ENCODE measurements at regions not wholly inside any gene's neighbourhood (a gene's known extent, or its start where the extent isn't known, plus 50 kb on each side); places are given as distances from the start of the nearest gene placed in this dataset.
A peak's percentile ranks its signal among the peaks of the same experiment; 100 is the strongest.

DNA sequence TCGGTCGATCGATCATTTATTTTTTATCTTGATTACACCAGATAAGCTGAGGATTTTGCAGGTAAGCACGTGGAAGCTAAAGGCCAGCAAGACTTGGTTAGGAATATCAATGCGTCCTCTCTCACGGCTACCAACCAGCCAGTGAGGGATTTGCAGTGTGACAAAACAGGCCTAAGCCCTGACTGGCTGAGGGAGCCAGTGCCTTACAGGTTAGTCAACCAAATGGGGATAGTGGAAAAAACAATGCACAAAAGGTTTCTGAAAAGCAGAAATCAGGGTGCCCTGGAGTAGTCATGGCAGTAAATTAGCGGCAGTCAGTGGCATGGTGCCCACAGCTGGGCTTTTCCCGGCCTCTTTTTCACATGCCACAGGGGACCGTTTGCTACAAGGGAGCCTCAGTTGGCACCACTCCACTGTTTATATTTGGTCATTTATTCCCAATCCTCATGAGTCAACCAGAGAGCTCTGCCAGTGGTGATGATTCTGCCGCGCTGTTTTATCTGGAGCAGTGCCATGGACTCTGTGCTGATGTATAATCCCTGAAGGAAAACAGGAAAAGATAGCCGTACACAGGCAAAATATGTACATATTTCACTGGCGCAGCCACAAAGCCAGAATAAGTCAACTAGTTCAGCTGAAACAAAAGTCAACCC, 167.6 kb downstream of the RHOU start:
- H3K27me3 ChIP-seq, result no peaks in the 10 kb centered on the region
- H3K4me1 ChIP-seq, result peaks cover 3 to 17% of the 10 kb centered on the region in 2 donors
- peak; percentile 90 for DNase-seq (ENCODE audit: low spot score in 2 of 2)
- peak overlapping the region; percentile 75 to 84 for H3K27ac ChIP-seq
- intact Hi-C loops (cut with DNase I; ENCODE audit: low total_unique reads), result no loop called here
- no peak for TF ChIP-seq POLR2A (IDR thresholded peaks at IDR 0.05)
- peak; percentile 44 to 74 (median 60) for TF ChIP-seq POLR2AphosphoS5 (IDR thresholded peaks at IDR 0.05)
- H3K9me3 ChIP-seq, result no peaks in the 10 kb centered on the region
- no peak overlapping the region for H3K4me3 ChIP-seq
- H3K36me3 ChIP-seq, result no peaks in the 10 kb centered on the region

DNA sequence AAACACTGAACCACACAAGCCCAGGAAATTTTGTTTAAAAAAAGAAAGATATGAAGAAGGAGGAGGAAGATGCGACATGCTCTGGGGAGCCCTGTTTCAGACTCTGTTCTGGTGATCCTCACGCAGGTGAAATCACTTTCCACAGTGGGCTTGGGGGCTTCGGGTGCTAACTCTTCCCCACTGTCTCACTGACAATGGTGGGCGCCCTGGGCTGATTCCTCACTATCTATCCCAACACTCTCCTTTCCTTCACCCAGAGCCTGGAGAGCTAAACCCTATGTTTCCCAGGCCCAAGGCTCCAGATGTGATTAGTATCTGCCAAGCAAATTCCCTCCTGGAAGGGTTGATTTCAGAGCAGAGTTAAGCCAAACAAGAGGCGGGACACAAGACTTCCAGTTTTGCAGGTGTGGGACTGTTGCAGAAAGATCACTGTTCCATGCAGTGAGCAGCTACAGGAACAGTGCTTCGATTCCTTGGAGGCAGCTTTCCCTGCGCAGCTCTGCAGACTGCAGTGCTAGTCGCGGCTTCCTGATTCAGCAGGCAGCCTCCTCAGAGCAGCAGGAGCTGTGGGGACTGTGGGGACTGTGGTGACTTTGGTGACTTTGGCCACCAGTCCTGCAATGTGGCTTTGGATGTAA, 168.3 kb downstream of the RHOU start:
- Histone ChIP-seq H3K27me3 (no peaks in the 10 kb centered on the region), H3K9me3 (no peaks in the 10 kb centered on the region), H3K27ac (peak overlapping the region; percentile 75 to 84), H3K36me3 (no peaks in the 10 kb centered on the region), H3K4me3 (no peak overlapping the region), H3K4me1 (peaks cover 3 to 17% of the 10 kb centered on the region in 2 donors)
- TF ChIP-seq, protein P1, sequence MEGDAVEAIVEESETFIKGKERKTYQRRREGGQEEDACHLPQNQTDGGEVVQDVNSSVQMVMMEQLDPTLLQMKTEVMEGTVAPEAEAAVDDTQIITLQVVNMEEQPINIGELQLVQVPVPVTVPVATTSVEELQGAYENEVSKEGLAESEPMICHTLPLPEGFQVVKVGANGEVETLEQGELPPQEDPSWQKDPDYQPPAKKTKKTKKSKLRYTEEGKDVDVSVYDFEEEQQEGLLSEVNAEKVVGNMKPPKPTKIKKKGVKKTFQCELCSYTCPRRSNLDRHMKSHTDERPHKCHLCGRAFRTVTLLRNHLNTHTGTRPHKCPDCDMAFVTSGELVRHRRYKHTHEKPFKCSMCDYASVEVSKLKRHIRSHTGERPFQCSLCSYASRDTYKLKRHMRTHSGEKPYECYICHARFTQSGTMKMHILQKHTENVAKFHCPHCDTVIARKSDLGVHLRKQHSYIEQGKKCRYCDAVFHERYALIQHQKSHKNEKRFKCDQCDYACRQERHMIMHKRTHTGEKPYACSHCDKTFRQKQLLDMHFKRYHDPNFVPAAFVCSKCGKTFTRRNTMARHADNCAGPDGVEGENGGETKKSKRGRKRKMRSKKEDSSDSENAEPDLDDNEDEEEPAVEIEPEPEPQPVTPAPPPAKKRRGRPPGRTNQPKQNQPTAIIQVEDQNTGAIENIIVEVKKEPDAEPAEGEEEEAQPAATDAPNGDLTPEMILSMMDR (IDR thresholded peaks at IDR 0.05), result no peak
- TF ChIP-seq POLR2A (IDR thresholded peaks at IDR 0.05), result no peak
- no peak for TF ChIP-seq POLR2AphosphoS5 (IDR thresholded peaks at IDR 0.05)
- intact Hi-C loops (cut with DNase I; ENCODE audit: low total_unique reads), result no loop called here
- DNase-seq (ENCODE audit: low spot score in 2 of 2), result no peak

DNA sequence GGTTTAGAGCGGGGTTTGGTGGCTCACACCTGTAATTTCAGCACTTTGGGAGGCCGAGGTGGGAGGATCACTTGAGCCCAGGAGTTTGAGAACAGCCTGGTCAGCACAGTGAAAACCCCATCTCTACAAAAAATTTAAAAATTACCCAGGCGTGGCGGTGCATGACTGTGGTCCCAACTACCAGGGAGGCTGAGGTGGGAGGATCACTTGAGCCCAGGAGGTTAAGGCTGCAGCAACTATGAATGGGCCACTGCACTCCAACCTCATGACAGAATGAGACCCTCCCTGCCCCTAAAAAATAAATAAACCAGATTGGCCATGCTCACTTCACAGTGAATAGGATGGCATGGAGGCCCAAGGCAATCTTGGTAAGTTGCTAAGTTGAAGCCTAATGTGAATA, 168.9 kb downstream of the RHOU start:
- H3K4me3 ChIP-seq, result no peak overlapping the region
- H3K4me1 ChIP-seq, result peaks cover 3 to 17% of the 10 kb centered on the region in 2 donors
- TF ChIP-seq, protein P1 (IDR thresholded peaks at IDR 0.05), result no peak
- TF ChIP-seq POLR2A (IDR thresholded peaks at IDR 0.05), result no peak
- no peak for TF ChIP-seq POLR2AphosphoS5 (IDR thresholded peaks at IDR 0.05)
- H3K36me3 ChIP-seq, result no peaks in the 10 kb centered on the region
- DNase-seq (ENCODE audit: low spot score in 2 of 2), result no peak
- intact Hi-C loops (cut with DNase I; ENCODE audit: low total_unique reads), result no loop called here
- H3K27ac ChIP-seq, result no peak overlapping the region
- H3K9me3 ChIP-seq, result no peaks in the 10 kb centered on the region
- H3K27me3 ChIP-seq, result no peaks in the 10 kb centered on the region

DNA sequence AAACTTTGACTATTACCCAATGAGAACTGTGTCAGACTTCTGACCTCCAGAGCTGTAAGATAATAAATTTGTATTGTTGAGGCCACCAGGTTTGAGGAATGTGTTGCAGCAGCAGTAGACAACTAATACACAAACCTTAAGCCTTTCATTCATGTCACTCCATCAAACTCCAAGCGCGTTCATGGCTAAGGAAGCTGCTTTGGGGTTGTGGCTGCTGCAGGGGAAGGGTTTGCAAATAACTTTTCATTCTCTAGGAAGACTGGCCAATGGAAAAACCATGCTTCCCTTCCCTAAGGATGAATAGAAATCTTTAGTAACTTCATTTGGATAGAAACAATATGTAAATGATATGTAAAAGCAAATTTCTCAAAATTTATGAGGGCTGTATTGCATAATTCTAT, 170.4 kb downstream of the RHOU start:
- DNase-seq (ENCODE audit: low spot score in 2 of 2), result no peak
- H3K9me3 ChIP-seq, result no peaks in the 10 kb centered on the region
- H3K4me1 ChIP-seq, result peaks cover 3 to 17% of the 10 kb centered on the region in 2 donors
- no peaks in the 10 kb centered on the region for H3K36me3 ChIP-seq
- no peaks in the 10 kb centered on the region for H3K27me3 ChIP-seq
- intact Hi-C loops (cut with DNase I; ENCODE audit: low total_unique reads), result no loop called here
- no peak overlapping the region for H3K4me3 ChIP-seq
- no peak for TF ChIP-seq POLR2A (IDR thresholded peaks at IDR 0.05)
- TF ChIP-seq POLR2AphosphoS5 (IDR thresholded peaks at IDR 0.05), result no peak
- TF ChIP-seq, protein P1 (IDR thresholded peaks at IDR 0.05), result no peak
- H3K27ac ChIP-seq, result no peak overlapping the region

DNA sequence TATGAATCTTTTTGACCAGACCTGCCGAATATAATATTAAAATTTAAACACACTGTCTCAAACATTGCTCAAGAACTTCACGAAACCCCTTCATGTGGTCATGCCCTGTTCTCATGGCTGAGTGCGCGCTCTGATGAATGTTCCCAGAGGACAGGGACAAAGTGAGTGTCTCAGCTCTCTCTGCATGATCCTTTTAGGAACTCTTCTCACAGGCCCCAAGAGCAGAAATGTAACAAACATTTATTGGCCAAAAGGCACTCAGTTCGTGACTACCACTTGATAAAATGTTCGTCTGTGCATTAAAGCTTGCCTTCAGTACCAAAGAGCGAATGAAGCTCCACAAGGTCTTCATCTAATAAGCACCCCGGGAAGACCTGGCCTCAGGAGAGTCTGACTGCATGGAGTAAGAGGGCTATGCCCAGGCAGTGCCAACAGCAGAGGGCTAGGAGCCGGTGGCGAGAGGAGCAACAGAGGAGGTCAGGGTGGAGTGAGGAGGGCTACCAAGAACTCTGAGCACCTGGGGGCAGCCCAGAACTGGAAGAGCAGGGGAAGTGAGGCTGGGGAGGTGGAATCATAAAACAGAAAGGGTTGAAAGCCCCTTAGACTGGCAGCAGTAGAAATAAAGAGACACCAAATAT, 171.1 kb downstream of the RHOU start:
- no peak for DNase-seq (ENCODE audit: low spot score in 2 of 2)
- no peaks in the 10 kb centered on the region for H3K36me3 ChIP-seq
- no peaks in the 10 kb centered on the region for H3K9me3 ChIP-seq
- intact Hi-C loops (cut with DNase I; ENCODE audit: low total_unique reads), result no loop called here
- no peaks in the 10 kb centered on the region for H3K27me3 ChIP-seq
- H3K4me3 ChIP-seq, result no peak overlapping the region
- H3K27ac ChIP-seq, result no peak overlapping the region
- TF ChIP-seq POLR2A (IDR thresholded peaks at IDR 0.05) (no peak), POLR2AphosphoS5 (IDR thresholded peaks at IDR 0.05) (no peak)
- TF ChIP-seq, protein P1 (IDR thresholded peaks at IDR 0.05), result no peak
- peaks cover 0 to 17% of the 10 kb centered on the region in 2 donors for H3K4me1 ChIP-seq

Data from breast epithelium (tissue), 4 donors.